Fibroblast of skin of left biceps (primary cell): ENCODE measurements at regions not wholly inside any gene's neighbourhood (a gene's known extent, or its start where the extent isn't known, plus 50 kb on each side); places are given as distances from the start of the nearest gene placed in this dataset.
"Not testable (repeated sequence)": the region's sequence is repeated elsewhere in the genome, so short reads cannot be mapped to it uniquely, and the experiment has no call there.

Experiments
- DNase-seq, 2 experiments: peaks; one replicate each; pipeline ENCODE4 v3.0.0-alpha.2; 2013; ENCODE audit warnings: low read depth in 2 of 2

DNA sequence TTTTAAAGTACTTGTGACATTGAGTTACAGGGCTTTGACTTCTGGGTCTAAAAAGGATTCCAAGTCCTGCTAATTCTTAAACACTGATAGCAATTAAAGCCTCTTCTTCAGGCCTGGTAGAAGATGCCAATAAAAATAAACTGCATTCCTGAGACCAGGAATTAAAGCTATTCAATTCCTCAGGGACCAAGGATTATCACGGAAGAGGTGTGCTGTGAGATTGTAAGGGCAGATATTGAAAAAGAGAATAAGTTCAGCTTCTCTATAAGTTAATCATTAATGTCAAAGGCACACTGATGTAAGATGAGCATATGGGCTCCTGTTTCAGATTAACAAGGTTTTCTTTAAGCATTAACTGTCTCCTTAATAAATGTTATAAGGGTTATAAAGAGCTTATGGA is 611.3 kb downstream of the SI start:
- no peak for DNase-seq

DNA sequence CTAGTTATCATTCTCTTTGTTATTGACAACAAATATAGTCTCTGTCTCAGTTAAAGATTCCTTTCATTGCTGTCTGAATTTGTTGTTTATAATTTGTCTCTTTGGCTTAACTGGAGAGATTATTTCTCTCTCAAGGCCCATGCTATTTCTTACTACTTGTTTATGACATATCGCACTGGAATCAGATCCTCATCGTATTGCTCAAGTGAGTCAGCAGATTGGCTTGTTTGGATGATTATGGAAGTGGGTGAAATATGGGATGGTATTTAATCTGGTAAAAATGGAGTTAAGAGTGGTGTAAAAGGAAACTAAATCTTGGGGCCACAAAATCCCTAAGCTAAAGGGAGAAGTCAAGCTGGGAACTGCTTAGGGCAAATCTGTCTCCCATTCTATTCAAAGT is 613.1 kb downstream of the SI start:
- DNase-seq: no peak

DNA sequence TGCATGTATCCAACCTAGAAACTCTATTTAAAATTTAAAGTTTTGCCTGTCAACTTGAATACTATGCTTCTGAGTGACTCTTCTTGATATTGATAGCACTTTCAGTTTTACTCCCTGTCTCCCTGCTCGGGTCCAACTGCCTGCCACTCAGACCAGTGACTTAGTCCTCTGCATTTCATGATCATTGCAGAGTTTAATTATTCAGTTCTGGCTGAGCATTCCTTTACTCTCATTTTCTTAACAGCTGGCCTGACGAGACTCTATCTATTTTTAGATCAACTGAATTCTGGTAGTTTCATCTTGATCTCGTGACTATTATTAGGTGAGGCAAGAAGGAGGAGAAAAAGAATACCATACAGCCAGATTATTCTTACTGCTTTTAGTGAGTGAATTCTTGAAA is 617.4 kb downstream of the SI start:
- no peak for DNase-seq

DNA sequence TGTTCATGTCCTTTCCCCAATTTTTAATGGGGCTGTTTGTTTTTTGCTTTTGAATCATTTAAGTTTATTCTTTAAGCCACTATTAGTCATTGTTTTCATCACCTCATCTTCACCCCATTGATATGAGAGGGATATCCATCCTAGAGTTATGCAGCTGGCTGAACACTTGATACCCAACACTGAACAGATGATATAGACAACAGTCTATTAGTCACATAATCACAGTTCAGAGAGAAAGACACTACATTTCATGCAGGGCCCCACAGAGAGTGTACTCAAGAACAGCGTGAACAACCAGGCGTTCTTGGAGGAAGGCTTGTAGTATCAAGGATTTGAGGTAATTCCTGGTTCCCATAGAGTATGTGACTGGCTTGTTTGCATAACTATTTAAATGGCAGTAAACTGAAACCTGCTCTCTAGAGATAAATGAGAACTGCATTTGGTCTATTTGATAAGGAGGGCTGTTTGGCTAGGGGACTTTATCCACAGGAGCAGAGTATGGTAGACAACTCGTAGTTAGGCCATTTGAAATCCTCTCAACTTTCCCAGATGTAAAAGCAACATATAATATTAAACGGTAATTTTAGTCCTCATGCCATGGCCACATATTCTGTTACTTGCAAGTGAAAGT is 618.7 kb downstream of the SI start:
- DNase-seq: no peak

DNA sequence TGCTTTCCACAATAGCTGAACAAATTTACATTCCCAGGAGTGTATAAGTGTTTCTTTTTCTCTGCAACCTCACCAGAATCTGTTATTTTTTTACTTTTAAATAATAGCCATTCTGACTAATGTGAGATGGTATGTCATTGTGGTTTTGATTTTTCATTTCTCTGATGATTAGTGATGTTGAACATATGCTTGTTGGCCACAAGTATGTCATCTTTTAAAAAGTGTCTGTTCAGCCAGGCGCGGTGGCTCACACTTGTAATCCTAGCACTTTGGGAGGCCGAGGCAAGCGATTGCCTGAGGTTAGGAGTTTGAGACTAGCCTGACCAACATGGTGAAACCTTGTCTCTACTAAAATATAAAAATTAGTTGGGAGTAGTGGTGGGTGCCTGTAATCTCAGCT is 619.3 kb downstream of the SI start:
- DNase-seq: peak; percentile 53

DNA sequence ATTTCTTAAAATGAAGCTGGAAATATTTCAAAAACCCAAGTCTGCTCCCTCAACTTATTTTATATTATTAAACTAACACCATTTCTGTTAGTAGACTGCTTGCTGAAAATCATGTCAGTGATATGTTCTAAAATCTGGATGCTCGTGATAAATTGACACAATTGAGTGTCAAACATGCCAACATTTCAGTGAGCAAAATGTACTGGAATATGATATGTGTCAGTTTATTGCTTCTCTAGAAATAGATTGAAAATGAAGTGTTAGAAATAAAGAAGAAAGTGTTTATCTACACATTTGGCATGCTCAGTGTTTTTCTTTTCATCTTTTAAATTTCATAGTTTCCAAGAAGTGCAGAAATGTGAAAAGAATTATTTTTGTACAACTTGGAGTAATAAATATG is 624.6 kb downstream of the SI start:
- no peak for DNase-seq

DNA sequence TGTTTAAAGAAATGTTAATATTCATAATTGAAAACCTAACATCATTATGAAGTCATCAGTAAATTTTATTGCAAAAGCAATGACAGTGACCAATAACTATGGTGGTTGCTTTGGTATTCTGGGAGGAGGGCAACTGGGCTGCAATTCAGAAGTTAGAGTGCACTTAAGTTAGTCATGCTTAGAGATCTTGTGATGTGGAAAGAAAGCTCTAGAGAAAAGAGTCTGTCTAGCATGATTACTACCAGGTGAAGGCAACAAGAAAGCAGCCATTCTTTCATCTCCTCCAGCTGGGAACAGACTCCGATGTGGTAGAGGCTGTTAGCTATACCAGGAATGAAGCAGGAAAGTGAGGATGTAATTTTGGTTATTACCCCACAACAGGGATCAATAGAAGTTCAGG is 625.6 kb downstream of the SI start:
- no peak for DNase-seq

DNA sequence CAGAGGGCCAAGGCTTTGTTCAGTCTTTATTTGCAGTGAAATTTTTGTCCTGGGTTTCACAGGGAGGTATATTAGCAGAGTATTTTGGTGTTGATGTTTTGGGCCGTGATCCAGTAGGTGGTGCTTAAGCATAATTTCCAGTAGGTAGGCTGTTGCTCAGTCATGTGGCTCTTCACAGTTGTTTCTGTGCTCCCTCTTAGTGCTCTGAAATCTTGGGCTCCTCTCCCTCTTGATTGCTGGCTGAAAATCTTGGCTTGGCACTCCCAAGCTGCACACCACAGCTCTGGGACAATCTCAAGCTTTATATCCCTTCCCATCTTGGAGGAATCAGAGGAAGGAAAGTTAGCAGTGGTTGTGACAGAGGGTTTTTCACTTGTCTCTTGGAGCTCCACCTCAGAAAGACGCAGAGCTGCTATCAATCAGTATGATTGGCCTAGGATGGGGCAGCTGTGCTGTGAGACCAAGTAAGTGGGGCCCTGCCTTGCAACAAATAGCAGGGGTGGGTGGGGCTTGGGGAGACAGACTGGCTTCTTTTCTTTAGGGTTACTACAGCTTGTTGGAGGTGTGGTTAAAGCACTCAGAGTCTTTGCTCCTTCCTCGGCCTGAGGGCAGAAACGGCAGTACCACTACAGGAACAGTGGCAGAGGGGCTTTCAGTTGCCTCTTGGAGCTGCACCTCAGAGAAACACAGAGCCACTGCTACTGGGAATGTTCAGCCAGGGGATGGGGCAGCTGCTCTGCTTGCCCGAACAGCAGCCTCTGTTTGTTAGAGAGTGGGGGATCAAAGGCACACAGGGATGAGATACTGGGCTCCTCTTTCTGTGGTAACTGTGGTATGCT is 627.0 kb downstream of the SI start:
- DNase-seq: no peak

DNA sequence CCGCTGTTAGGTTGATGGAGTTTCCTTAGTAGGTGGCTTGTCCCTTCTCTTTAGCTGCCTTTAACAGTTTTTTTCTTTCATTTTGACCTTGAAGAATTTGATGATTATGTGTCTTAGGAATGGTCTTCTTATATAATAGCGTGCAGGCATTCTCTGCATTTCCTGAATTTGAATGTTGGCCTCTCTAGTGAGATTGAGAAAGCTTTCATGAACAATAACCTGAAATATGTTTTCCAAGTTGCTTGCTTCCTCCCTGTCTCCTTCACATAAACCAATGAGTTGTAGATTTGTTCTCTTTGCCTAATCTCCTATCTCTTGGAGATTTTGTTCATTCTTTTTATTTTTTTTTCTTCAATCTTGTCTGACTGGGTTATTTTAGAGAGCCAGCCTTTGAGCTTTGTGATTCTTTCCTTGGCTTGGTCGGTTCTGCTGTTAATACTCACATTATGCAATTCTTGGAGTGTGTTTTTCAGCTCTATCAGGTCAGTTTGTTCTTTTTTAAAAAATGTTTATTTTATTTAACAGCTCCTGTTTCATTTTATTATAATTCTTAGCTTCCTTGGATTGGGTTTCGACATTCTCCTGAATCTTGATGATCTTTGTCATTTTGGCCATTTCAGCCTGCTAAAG is 627.9 kb downstream of the SI start:
- no peak for DNase-seq

DNA sequence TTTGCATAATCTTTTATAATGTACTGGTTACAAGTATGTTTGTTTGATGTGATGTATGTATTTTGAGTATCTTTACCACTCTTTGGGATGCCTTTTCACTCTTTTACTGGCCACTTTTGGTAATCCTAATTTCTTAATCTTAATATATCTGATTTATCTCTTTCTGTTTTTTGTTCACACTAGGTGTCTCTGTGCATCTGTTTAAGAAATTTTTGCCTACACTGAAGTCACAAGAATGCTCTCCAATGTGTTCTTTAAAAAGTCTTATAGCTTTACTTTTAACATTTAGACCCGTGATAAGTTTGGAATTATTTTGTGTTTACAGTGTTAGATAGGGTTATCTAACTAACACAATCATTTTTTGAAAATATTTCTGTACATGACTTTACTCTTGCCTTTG is 659.1 kb downstream of the SI start:
- no peak for DNase-seq

DNA sequence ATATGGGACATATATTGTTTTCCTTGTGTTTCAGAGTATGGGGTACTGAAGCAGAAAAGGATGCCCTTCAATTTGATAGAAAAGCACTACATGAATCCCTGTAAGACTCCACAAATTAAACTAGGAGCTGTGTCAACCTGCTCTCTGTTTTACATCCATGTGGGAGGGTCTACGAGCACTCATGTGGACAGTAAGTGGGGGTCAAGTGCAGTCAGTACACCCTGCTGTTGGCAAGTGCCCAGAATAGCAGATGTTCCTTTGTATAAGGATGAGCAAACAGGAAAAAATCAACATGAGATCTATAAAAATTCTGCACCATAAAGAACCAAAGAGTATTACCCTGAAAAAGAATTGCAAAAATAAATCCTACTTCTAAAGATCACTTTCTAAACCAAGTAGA is 659.9 kb downstream of the SI start:
- DNase-seq: no peak

DNA sequence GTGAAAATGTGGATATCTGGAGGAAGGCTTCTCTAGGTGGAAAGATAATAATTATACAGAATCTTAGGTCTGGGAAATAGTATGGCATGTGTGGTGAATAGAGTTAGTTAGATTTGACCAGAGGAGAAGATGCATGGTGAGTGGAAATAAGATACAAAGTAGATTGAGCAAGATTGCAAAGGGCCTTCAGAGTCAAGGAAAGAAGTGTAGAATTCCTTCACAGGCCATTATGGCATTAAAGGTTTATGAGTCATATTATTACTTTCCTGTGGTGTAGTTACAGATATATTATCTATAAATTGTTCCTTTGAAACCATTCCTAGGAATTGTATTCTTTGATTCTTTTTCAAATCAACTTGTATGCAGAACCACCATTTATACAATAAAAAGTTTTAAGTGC is 660.3 kb downstream of the SI start:
- DNase-seq: no peak

DNA sequence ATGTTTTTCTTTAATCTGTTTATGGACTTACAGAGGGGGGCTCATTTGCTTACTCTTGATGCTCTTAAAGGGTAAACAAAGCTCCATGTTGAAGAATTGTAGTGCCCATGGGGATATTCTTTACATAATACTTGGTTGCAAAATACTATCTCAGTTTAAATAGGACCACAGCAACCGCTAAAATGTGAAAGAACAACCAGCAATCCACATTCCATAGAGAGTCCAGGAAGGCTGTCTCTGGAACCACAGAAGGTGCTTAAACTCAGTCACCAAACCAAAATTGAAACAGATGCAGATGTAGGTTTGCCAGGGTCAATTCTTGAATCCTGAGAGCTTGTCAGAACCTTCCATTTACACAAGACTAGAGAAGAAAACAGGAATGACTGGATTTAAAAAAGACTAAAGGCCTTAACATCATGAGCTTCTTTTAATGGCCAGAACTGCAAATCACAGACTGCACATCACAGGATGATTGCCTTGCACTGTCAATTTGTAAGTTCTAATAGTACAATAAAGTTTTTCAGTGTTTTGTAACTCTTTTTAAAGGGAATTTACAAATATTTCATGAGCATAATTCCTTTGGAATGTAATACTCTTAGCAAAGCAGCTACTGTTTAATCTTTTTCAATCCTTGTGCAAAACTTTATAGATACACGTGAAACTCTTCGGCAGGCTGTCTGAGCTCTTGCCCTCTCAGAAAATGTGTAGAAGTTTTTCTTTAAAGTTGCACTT is 661.6 kb downstream of the SI start:
- DNase-seq: peak in 1 of 2 experiments; percentile 1

DNA sequence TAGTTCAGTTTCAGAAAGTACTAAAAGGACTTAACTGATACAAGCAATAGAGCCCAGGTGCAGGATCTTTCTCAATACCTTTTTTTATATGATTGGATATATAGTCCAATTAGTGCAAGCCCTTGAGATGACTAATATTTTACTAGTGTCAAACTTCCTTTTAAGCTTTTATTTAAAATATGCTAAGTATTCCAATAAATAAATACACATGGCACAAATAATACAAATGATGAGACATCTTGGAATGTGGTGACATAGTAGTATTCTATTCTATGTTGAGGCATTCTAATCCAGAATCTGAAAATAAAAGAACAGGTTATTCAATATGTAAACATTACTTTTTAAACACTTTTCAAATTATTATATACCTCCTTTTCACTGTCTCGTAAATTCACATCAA is 670.0 kb downstream of the SI start:
- no peak for DNase-seq

DNA sequence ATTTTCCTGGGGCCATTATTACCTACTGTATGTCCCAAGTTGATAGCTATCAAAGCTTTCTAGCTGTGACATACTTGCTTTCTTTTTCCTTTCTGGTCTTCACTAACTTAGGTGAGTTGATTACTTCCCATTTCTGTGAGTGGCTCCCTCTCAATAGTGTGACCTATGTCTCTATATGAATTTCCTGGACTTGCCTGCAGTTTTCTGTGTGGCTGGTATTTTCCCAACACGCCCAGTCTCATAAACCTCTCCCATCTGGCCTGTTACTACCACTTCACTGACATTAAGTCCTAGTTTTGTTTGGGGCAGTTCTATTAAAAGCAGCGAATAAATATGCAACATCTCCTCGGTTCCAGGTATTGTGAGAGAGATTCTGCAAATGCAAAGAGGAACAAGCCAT is 671.2 kb downstream of the SI start:
- no peak for DNase-seq

DNA sequence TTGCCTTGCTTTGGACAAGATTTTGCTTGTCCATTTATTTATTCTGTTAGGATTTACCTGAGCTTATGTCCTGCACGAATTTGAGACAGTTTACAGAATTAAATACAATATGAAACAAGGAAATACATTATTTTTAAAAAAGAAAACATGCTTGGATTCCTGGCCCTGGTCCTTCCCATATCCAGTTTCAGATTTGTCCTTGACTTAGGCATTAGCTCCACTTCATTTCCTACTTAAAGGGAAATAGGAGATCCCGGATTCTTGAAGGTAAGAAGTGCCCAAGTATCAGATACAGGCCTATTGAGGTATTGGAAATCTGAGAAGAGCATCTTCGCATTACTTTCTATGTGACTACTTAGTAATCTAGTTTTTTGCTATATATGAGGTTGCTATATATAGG is 672.0 kb downstream of the SI start:
- no peak for DNase-seq

DNA sequence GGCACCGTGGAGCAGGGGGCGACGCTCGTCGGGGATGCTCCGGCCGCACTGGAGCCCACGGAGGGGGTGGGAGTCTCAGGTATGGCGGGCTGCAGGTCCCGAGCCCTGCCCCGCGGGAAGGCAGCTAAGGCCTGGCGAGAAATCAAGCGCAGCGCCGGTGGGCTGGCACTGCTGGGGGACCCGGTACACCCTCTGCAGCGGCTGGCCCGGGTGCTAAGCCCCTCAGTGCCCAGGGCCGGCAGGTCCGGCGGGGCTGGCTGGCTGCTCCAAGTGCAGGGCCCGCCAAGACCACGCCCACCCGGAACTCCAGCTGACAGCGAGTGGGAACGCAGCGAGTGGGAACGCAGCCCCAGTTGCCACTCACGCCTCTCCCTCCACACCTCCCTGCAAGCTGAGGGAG is 676.4 kb downstream of the SI start:
- no peak for DNase-seq

DNA sequence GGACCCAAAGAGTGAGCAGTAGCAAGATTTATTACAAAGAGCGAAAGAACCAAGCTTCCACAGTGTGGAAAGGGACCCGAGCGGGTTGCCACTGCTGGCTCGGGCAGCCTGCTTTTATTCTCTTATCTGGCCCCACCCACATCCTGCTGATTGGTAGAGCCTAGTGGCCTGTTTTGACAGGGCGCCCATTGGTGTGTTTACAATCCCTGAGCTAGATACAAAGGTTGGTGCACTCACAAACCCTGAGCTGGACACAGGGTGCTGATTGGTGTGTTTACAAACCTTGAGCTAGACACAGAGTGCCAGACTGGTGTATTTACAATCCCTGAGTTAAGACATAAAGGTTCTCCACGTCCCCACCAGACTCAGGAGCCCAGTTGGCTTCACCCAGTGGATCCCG is 676.9 kb downstream of the SI start:
- DNase-seq: not testable (repeated sequence)

DNA sequence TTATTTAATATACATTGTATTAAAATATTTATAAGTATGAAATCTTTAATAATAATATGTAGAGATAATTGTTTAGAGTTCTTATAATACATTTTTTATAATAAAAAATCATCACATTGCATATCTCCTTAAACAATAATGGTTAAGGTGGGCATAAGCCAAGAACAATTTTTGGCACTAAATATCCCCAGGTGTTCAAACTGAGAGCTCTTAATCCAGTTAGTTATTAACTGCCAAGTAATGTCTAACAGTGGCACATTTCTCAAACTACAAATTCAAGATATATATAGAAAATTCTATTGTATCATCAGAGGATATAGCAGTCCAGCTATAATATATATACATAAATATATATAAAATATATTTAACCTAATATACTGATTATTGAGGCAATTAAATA is 680.8 kb downstream of the SI start:
- no peak for DNase-seq

DNA sequence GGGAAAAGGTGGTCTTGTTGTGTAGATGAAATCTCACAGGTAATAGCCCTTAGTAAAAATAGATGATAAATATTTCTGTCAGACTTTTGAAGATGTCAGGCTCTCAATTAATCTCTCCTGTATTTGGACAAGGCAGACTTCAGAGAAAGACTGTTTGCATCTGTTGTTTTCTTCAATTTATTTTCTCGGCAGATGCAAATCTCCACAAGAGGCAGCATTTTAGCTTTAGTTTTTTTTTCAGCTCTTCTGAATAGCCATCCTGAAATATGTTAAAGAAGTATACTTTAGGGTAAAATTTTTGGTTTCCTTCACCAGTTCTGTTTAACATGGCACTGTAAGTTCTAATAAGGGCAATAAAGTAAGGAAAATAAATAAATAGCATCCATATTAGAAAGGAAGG is 685.1 kb downstream of the SI start:
- DNase-seq: no peak

DNA sequence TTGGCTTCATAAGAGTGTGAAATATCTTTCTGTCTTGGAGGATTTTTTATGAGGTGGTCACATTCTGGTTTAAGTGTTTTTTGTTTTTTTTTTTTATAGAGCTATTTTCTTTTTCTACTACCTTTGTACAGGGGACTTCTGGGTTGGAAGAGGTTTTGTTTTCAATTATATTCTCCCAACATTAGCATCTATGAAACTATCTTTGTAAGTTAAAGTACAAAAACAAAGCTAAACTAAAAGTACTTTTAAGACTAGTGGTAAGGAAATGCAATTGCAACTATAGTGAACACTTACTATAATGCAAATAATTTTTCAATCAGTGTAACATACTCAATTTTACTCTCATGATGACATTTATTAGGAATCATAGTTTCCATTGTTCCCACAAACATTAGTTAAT is 688.2 kb downstream of the SI start:
- DNase-seq: no peak

DNA sequence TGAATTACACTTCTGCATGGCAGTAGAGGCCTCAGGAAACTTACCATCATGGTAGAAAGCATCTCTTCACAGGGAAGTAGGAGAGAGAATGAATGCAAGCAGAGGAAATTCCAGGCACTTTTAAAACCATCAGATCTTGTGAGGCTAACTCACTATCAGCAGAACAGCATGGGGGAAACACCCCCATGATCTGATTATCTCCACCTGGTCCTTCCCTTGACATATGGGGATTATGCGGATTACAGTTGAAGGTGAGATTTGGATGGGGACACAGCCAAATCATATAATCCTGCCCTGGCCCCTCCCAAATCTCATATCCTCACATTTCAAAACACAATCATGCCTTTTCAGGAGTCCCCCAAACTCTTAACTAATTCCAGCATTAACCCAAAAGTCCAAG is 691.1 kb downstream of the SI start:
- DNase-seq: no peak

DNA sequence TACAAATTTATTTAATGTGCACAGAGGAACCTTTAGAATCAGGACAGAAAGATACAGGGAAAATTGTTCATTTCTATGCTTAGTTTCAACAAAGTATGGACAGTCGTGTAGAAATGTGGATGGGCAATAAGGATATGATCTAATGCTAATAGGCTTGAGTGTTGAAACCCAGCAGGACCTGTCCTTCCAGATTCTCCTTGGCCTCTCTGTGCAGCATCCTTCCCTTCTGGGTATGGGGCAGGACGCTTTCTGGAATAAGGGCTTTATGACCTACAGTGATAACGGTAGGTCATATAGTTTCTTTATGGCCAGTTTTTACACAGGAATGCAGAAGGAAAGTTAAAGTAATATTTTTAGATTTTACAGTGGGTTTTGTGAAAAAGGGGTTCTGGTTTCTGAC is 698.1 kb downstream of the SI start:
- DNase-seq: no peak
